ENCODE measurements at regions not wholly inside any gene's neighbourhood (a gene's known extent, or its start where the extent isn't known, plus 50 kb on each side); places are given as distances from the start of the nearest gene placed in this dataset.

DNA sequence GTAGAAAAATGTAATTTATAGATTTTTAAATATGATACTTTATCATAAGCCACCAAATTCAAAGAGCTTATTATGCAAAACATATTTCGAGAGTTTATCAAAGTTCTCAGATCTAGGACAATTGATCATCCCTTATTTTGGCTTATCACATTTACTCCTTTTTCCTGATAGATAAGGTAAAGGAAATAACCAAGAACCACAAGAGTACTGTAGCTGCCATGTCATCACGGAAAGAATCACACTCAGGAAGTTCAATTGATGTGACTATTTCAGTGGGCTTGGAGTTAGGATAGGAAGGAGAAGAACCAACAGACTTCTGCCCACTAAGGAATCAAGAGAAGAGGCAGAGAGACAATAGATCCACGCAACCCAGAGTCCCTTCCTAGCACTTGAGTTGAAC is 142.7 kb upstream of the TMCO5A start:
- TF ChIP-seq POLR2AphosphoS5 (IDR thresholded peaks at IDR 0.05; ENCODE audit: insufficient read depth in 1 of 2, low read depth in 1 of 2) (no peak), POLR2A (IDR thresholded peaks at IDR 0.05) (no peak)
- TF ChIP-seq, protein P1, sequence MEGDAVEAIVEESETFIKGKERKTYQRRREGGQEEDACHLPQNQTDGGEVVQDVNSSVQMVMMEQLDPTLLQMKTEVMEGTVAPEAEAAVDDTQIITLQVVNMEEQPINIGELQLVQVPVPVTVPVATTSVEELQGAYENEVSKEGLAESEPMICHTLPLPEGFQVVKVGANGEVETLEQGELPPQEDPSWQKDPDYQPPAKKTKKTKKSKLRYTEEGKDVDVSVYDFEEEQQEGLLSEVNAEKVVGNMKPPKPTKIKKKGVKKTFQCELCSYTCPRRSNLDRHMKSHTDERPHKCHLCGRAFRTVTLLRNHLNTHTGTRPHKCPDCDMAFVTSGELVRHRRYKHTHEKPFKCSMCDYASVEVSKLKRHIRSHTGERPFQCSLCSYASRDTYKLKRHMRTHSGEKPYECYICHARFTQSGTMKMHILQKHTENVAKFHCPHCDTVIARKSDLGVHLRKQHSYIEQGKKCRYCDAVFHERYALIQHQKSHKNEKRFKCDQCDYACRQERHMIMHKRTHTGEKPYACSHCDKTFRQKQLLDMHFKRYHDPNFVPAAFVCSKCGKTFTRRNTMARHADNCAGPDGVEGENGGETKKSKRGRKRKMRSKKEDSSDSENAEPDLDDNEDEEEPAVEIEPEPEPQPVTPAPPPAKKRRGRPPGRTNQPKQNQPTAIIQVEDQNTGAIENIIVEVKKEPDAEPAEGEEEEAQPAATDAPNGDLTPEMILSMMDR (IDR thresholded peaks at IDR 0.05), result no peak

Data from vagina (tissue), 2 donors.